ENCODE measurements at regions not wholly inside any gene's neighbourhood (a gene's known extent, or its start where the extent isn't known, plus 50 kb on each side); places are given as distances from the start of the nearest gene placed in this dataset.
"Not testable (repeated sequence)": the region's sequence is repeated elsewhere in the genome, so short reads cannot be mapped to it uniquely, and the experiment has no call there.

GRCh38 chr2:194090251-194090905, 1566.6 kb upstream of the SLC39A10 start:
- DNase-seq (ENCODE audit: low spot score) = no peak

- no peak for DNase-seq (ENCODE audit: low spot score)
These were observed 1569.7 kb upstream of the SLC39A10 start for GRCh38 chr2:194087089-194087958.

GRCh38 chr2:194086129-194086528, 1570.9 kb upstream of the SLC39A10 start:
- no peak for DNase-seq (ENCODE audit: low spot score)

GRCh38 chr2:194079989-194080388, 1577.0 kb upstream of the SLC39A10 start:
- DNase-seq (ENCODE audit: low spot score) = no peak

GRCh38 chr2:194077366-194077765, 1579.7 kb upstream of the SLC39A10 start:
- no peak for DNase-seq (ENCODE audit: low spot score)

- no peak for DNase-seq (ENCODE audit: low spot score)
These were observed 1594.6 kb upstream of the SLC39A10 start for GRCh38 chr2:194062401-194062800.

- DNase-seq (ENCODE audit: low spot score) = no peak
These were observed 1596.8 kb upstream of the SLC39A10 start for GRCh38 chr2:194060269-194060668.

- no peak for DNase-seq (ENCODE audit: low spot score)
These were observed 1602.7 kb upstream of the SLC39A10 start for GRCh38 chr2:194054313-194054712.

- no peak for DNase-seq (ENCODE audit: low spot score)
These were observed 1612.7 kb upstream of the SLC39A10 start for GRCh38 chr2:194044321-194044720.

- not testable (repeated sequence) for DNase-seq (ENCODE audit: low spot score)
These were observed 1635.9 kb upstream of the SLC39A10 start for GRCh38 chr2:194021130-194021529.

GRCh38 chr2:194020155-194020554, 1636.9 kb upstream of the SLC39A10 start:
- DNase-seq (ENCODE audit: low spot score) = no peak

GRCh38 chr2:194015751-194016150, 1641.3 kb upstream of the SLC39A10 start:
- no peak for DNase-seq (ENCODE audit: low spot score)

- peak; percentile 12 for DNase-seq (ENCODE audit: low spot score)
These were observed 1642.4 kb upstream of the SLC39A10 start for GRCh38 chr2:194014639-194015038.

GRCh38 chr2:194004590-194005206, 1652.3 kb upstream of the SLC39A10 start:
- DNase-seq (ENCODE audit: low spot score) = no peak

- no peak for DNase-seq (ENCODE audit: low spot score)
These were observed 1653.1 kb upstream of the SLC39A10 start for GRCh38 chr2:194003911-194004310.

- no peak for DNase-seq (ENCODE audit: low spot score)
These were observed 1654.2 kb upstream of the SLC39A10 start for GRCh38 chr2:194002699-194003368.

GRCh38 chr2:193990868-193991267, 1666.2 kb upstream of the SLC39A10 start:
- no peak for DNase-seq (ENCODE audit: low spot score)

GRCh38 chr2:193989645-193990044, 1667.4 kb upstream of the SLC39A10 start:
- DNase-seq (ENCODE audit: low spot score) = no peak

- no peak for DNase-seq (ENCODE audit: low spot score)
These were observed 1668.2 kb upstream of the SLC39A10 start for GRCh38 chr2:193988784-193989183.

GRCh38 chr2:193985272-193985671, 1671.8 kb upstream of the SLC39A10 start:
- DNase-seq (ENCODE audit: low spot score) = no peak

GRCh38 chr2:193980599-193980998, 1676.4 kb upstream of the SLC39A10 start:
- DNase-seq (ENCODE audit: low spot score) = no peak

- no peak for DNase-seq (ENCODE audit: low spot score)
These were observed 1683.2 kb upstream of the SLC39A10 start for GRCh38 chr2:193973781-193974180.

Data from HuH-7 (cell line).